GM12874 (cell line): ENCODE measurements at regions not wholly inside any gene's neighbourhood (a gene's known extent, or its start where the extent isn't known, plus 50 kb on each side); places are given as distances from the start of the nearest gene placed in this dataset.

ENCODE experiments used
- CTCF ChIP-seq: IDR thresholded peaks from 2 replicates; pipeline ENCODE4 v1.5.1; 2011; ENCODE audit warnings: low read depth, mild to moderate bottlenecking, control low read depth, low read length, moderate library complexity; ENCODE audit not compliant: insufficient read depth

DNA sequence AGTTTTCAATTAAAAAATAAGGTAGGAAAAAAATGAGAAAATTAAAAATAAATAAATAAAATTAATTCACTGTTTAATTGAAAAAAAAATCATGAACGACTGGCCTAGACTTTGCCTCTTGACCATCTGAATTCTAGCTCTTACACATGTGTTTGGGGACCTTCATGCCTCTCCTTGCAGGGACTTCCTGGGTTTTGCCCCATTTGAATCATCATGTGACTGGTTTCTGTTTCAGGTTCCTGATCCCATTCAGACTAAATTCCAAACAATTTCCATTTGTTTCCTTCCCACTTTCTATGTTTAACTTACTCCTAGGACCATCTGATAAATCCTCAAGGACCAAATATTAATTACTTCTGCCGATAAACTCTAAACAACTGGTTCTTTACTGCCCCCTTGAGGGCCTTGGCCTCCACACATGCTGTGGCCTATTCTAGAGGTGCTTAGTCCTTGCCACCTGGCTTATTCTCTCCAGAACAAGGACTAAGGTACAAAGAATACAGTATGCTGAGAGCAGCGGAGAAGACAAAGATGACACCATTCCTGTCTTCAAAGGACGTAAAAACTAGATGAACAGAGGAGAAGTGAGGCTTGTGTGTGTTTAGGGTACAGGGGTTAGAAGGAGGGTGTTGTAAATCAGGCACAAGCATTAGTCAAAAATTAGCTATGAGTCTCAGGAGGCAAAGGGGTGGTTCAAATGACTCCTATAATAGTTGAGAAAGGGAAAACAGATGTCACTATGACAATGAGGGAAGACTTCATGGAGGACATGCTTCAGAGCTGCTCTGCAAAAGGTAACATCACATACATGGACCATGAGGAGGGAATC is 125.8 kb upstream of the AVPR1A start:
- TF ChIP-seq CTCF, result peak; percentile 64

DNA sequence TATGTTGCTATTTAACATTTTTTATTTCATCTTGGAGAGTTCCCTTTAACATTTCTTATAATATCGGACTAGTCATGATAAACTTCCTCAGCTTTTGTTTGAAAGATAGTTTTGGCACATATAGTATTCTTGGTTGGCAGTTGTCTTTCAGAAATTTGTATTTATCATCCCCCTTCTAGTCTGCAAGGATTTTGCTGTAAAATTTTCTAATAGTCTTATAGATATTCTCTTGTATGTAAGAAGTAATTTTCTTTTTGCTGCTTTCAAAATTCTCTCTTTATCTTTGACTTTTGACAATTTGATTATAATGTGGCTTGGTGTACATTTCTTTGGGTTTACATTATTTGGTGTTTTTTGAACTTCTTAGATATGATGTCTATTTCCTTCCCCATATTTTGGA is 116.0 kb upstream of the AVPR1A start:
- no peak for TF ChIP-seq CTCF

DNA sequence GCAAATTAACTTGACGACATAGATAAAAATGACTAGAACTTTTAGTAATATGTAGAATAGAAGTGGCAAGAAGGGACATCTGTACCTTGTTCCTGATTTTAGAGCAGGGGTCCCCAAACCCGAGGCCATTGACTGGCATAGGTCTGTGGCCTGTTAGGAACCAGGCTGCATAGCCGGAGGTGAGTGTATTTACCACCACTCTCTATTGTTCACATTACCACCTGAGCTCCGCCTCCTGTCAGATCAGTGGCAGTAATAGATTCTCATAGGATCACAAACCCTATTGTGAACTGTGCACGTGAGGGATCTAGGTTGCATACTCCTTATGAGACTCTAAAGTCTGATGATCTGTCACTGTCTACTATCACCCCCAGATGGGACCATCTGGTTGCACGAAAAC is 113.6 kb upstream of the AVPR1A start:
- no peak for TF ChIP-seq CTCF

GRCh38 chr12:63250486-63250885 is 99.5 kb upstream of the AVPR1A start:
- no peak for TF ChIP-seq CTCF

GRCh38 chr12:63238892-63239291 is 87.9 kb upstream of the AVPR1A start:
- TF ChIP-seq CTCF, result no peak

DNA sequence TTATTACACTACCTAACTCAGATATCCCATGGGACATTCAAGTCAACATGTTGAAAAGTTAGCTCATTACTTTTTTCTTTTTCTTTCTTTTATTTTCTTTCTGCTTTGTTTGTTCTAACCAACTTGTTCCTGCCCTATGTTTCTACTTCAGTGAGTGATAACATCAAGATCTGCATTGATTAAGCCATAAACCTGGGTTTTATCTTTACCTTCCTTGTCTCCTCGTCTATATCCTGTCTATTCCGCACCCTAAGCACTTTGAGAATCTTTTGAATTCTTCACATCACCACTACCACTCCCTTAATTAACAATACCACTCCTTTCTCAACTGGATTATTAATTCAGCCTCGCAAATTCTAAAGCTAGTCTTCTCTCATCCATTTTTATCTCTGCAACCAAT is 81.9 kb upstream of the AVPR1A start:
- no peak for TF ChIP-seq CTCF

- TF ChIP-seq CTCF, result no peak
These were observed 77.9 kb upstream of the AVPR1A start for GRCh38 chr12:63228853-63229252.
